Glutamatergic neuron (in vitro differentiated cells): ENCODE measurements at regions not wholly inside any gene's neighbourhood (a gene's known extent, or its start where the extent isn't known, plus 50 kb on each side); places are given as distances from the start of the nearest gene placed in this dataset.
"Not testable (repeated sequence)": the region's sequence is repeated elsewhere in the genome, so short reads cannot be mapped to it uniquely, and the experiment has no call there.

Experiments used
- DNase-seq: peaks from one replicate; pipeline ENCODE4 v3.0.0; 2022
- H3K27ac Mint-ChIP-seq: one replicate; pipeline ENCODE4 v1.8.0; 2020; ENCODE audit warnings: mild to moderate bottlenecking, mixed read lengths, inconsistent platforms; ENCODE audit not compliant: unreplicated experiment
- H3K27me3 Mint-ChIP-seq: one replicate; pipeline ENCODE4 v1.8.0; 2020; ENCODE audit warnings: mild to moderate bottlenecking, moderate library complexity, mixed read lengths, inconsistent platforms; ENCODE audit not compliant: unreplicated experiment
- H3K36me3 Mint-ChIP-seq: one replicate; pipeline ENCODE4 v1.8.0; 2020; ENCODE audit warnings: mild to moderate bottlenecking, mixed read lengths, inconsistent platforms; ENCODE audit not compliant: unreplicated experiment
- H3K4me1 Mint-ChIP-seq: one replicate; pipeline ENCODE4 v1.8.0; 2020; ENCODE audit warnings: mild to moderate bottlenecking, low read depth, mixed read lengths, inconsistent platforms; ENCODE audit not compliant: unreplicated experiment
- H3K4me3 Mint-ChIP-seq: one replicate; pipeline ENCODE4 v1.8.0; 2020; ENCODE audit warnings: mild to moderate bottlenecking, mixed read lengths, inconsistent platforms; ENCODE audit not compliant: unreplicated experiment
- H3K9me3 Mint-ChIP-seq: one replicate; pipeline ENCODE4 v1.8.0; 2020; ENCODE audit warnings: mild to moderate bottlenecking, moderate library complexity, mixed read lengths, inconsistent platforms; ENCODE audit not compliant: unreplicated experiment
- TF ChIP-seq, protein P1 (sequence below): fragments of 200-600 bp; sonication (generic); IDR thresholded peaks from one replicate; pipeline ENCODE4 v1.5.0; 2021; ENCODE audit not compliant: partially characterized antibody, unreplicated experiment

DNA sequence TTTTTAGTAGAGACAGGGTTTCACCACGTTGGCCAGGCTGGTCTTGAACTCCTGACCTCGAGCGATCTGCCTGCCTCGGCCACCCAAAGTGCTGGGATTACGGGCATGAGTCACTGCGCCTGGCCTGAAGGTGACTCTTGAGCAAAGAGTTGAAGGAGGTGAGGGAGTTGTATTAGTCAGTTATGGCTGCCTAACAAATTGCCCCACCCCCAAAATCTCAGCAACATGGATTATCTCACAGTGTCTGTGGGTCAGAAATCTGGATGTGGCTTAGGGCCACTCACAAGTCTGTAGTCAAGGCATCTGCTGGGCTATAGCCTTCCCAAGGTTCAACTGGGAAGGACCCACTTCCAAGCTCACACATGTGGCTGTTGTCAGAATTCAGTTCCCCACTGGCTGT, 52.8 kb upstream of the ADGRE5 start:
- H3K27ac Mint-ChIP-seq, result no peak overlapping the region
- peaks cover 2% of the 10 kb centered on the region for H3K27me3 Mint-ChIP-seq
- no peaks in the 10 kb centered on the region for H3K4me1 Mint-ChIP-seq
- no peak for DNase-seq
- no peak overlapping the region for H3K4me3 Mint-ChIP-seq
- TF ChIP-seq, protein P1, sequence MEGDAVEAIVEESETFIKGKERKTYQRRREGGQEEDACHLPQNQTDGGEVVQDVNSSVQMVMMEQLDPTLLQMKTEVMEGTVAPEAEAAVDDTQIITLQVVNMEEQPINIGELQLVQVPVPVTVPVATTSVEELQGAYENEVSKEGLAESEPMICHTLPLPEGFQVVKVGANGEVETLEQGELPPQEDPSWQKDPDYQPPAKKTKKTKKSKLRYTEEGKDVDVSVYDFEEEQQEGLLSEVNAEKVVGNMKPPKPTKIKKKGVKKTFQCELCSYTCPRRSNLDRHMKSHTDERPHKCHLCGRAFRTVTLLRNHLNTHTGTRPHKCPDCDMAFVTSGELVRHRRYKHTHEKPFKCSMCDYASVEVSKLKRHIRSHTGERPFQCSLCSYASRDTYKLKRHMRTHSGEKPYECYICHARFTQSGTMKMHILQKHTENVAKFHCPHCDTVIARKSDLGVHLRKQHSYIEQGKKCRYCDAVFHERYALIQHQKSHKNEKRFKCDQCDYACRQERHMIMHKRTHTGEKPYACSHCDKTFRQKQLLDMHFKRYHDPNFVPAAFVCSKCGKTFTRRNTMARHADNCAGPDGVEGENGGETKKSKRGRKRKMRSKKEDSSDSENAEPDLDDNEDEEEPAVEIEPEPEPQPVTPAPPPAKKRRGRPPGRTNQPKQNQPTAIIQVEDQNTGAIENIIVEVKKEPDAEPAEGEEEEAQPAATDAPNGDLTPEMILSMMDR, result no peak
- no peaks in the 10 kb centered on the region for H3K36me3 Mint-ChIP-seq
- no peaks in the 10 kb centered on the region for H3K9me3 Mint-ChIP-seq

DNA sequence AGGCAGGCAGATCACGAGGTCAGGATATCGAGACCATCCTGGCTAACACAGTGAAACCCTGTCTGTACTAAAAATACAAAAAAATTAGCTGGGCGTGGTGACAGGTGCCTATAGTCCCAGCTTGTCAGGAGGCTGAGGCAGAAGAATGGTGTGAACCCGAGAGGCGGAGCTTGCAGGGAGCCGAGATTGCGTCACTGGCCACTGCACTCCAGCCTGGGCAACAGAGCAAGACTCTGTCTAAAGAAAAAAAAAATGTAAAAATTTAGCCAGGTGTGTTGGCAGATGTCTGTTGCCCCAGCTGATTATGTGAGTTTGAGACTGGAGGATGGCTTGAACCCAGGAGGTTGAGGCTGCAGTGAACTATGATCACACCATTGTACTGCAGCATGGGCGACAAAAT, 54.2 kb upstream of the ADGRE5 start:
- H3K36me3 Mint-ChIP-seq, H3K27ac Mint-ChIP-seq, H3K4me3 Mint-ChIP-seq, H3K4me1 Mint-ChIP-seq, DNase-seq, H3K27me3 Mint-ChIP-seq, H3K9me3 Mint-ChIP-seq: not testable (repeated sequence)

DNA sequence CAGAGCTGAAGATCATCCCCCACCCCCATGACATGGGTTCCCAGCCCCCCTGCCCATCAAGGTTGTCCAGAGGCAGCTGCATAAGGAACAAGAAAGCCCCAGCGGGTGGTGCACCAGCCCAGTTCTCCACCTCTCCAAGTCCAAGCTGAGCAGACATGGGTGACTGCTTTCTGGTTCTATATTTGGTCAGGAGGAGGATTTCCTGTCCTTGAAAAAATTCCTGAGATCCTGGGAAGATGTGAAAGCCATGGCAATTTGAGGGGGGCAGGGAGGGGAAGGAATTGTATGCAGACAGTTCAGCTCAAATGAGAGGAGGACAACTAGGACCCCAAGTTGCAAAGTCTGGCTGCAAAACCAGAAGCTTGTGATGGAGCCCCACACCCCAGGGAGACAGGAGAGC, 55.4 kb upstream of the ADGRE5 start:
- TF ChIP-seq, protein P1, result no peak
- peaks cover 5% of the 10 kb centered on the region for H3K27me3 Mint-ChIP-seq
- DNase-seq, result no peak
- no peak overlapping the region for H3K4me3 Mint-ChIP-seq
- peaks cover 4% of the 10 kb centered on the region for H3K9me3 Mint-ChIP-seq
- no peak overlapping the region for H3K27ac Mint-ChIP-seq
- no peaks in the 10 kb centered on the region for H3K4me1 Mint-ChIP-seq
- H3K36me3 Mint-ChIP-seq, result peaks cover 4% of the 10 kb centered on the region

DNA sequence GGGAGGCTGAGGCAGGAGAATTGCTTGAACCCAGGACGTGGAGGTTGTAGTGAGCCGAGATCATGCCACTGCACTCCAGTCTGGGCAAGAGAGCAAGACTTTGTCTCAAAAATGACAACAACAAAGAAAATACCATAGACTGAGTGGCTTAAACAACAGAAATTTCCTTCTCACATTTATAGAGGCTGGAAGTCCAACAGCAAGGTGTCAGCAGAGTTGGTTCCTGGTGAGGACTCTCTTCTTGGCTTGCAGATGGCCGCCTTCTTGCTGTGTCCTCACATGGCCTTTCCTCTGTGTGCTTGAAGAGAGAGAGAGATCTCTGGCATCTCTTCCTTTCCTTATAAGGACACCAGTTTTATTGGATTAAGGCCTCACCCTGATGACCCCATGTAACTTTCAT, 56.1 kb upstream of the ADGRE5 start:
- Mint-ChIP-seq H3K4me3 (no peak overlapping the region), H3K36me3 (peaks cover 6% of the 10 kb centered on the region), H3K27ac (no peak overlapping the region), H3K27me3 (peaks cover 5% of the 10 kb centered on the region), H3K4me1 (no peaks in the 10 kb centered on the region), H3K9me3 (peaks cover 4% of the 10 kb centered on the region)
- TF ChIP-seq, protein P1, result no peak
- no peak for DNase-seq

DNA sequence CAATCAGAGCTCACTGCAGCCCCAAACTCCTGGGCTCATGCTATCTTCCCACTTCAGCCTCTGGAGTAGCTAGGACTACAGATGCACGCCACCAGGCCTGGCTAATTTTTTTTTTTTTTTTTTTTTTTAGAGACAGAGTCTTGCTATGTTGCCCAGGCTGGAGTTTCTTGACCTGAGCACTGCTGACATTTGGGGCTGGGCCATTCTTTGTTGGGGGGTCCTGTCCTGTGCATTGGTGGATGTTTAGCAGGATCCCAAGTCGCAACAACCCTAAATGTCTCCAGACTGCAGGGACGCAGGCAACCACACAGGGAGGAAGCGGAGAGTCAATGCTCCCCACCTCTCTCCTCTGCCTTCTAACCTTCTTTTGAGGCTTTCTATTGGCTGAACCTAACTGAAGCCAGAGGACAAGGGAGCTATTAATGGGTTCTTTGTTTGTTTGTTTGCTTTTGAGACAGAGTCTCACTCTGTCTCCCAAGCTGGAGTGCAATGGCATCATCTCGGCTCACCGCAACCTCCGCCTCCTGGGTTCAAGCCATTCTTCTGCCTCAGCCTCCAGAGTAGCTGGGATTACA, 58.3 kb upstream of the ADGRE5 start:
- Mint-ChIP-seq H3K27me3 (peaks cover 3% of the 10 kb centered on the region), H3K9me3 (peaks cover 4% of the 10 kb centered on the region), H3K27ac (no peak overlapping the region), H3K36me3 (peaks cover 8% of the 10 kb centered on the region), H3K4me3 (no peak overlapping the region), H3K4me1 (no peaks in the 10 kb centered on the region)
- no peak for DNase-seq
- TF ChIP-seq, protein P1, result no peak
